HFFc6 (cell line): ENCODE measurements at regions not wholly inside any gene's neighbourhood (a gene's known extent, or its start where the extent isn't known, plus 50 kb on each side); places are given as distances from the start of the nearest gene placed in this dataset.

Source experiments
- DNase-seq: peaks from one replicate; pipeline ENCODE4 v3.0.0-alpha.2; 2018
- H3K27ac Mint-ChIP-seq: 2 replicates; pipeline ENCODE4 v1.8.0; 2020; ENCODE audit warnings: mild to moderate bottlenecking, mixed read lengths
- H3K27me3 Mint-ChIP-seq: 2 replicates; pipeline ENCODE4 v1.8.0; 2021; ENCODE audit warnings: mild to moderate bottlenecking, moderate library complexity, mixed read lengths; ENCODE audit not compliant: insufficient read depth
- H3K36me3 Mint-ChIP-seq: 2 replicates; pipeline ENCODE4 v1.8.0; 2021; ENCODE audit warnings: low read depth, mixed read lengths
- H3K4me1 Mint-ChIP-seq: 2 replicates; pipeline ENCODE4 v1.8.0; 2020; ENCODE audit warnings: low read depth, mixed read lengths
- H3K4me3 Mint-ChIP-seq: 2 replicates; pipeline ENCODE4 v1.8.0; 2020; ENCODE audit warnings: mild to moderate bottlenecking, moderate library complexity, mixed read lengths
- H3K9me3 Mint-ChIP-seq: 2 replicates; pipeline ENCODE4 v1.8.0; 2020; ENCODE audit warnings: mild to moderate bottlenecking, mixed read lengths
- CTCF ChIP-seq: fragments of 200-600 bp; sonication (generic); IDR thresholded peaks from 2 replicates; pipeline ENCODE4 v1.5.0; 2021; ENCODE audit warnings: antibody characterized with exemption, mild to moderate bottlenecking

- TF ChIP-seq CTCF, result no peak
- no peaks in the 10 kb centered on the region for H3K4me1 Mint-ChIP-seq
- H3K9me3 Mint-ChIP-seq, result peaks cover 29% of the 10 kb centered on the region
- H3K36me3 Mint-ChIP-seq, result no peaks in the 10 kb centered on the region
- no peak overlapping the region for H3K27ac Mint-ChIP-seq
- no peaks in the 10 kb centered on the region for H3K27me3 Mint-ChIP-seq
- no peak overlapping the region for H3K4me3 Mint-ChIP-seq
- no peak for DNase-seq
Observed at GRCh38 chr5:99331061-99331460, 402.3 kb upstream of the CHD1 start.

- Mint-ChIP-seq H3K27ac (no peak overlapping the region), H3K4me1 (no peaks in the 10 kb centered on the region), H3K36me3 (no peaks in the 10 kb centered on the region), H3K9me3 (peaks cover 38% of the 10 kb centered on the region), H3K4me3 (no peak overlapping the region), H3K27me3 (no peaks in the 10 kb centered on the region)
- DNase-seq, result no peak
- TF ChIP-seq CTCF, result no peak
Observed at GRCh38 chr5:99320436-99320835, 391.6 kb upstream of the CHD1 start.

- no peaks in the 10 kb centered on the region for H3K4me1 Mint-ChIP-seq
- H3K36me3 Mint-ChIP-seq, result no peaks in the 10 kb centered on the region
- no peak overlapping the region for H3K27ac Mint-ChIP-seq
- peaks cover 23% of the 10 kb centered on the region for H3K9me3 Mint-ChIP-seq
- no peak overlapping the region for H3K4me3 Mint-ChIP-seq
- no peak for TF ChIP-seq CTCF
- no peak for DNase-seq
- no peaks in the 10 kb centered on the region for H3K27me3 Mint-ChIP-seq
Observed at GRCh38 chr5:99317136-99317535, 388.3 kb upstream of the CHD1 start.

- no peak for DNase-seq
- H3K4me1 Mint-ChIP-seq, result no peaks in the 10 kb centered on the region
- no peaks in the 10 kb centered on the region for H3K27me3 Mint-ChIP-seq
- no peak for TF ChIP-seq CTCF
- H3K9me3 Mint-ChIP-seq, result peaks cover 26% of the 10 kb centered on the region
- no peaks in the 10 kb centered on the region for H3K36me3 Mint-ChIP-seq
- no peak overlapping the region for H3K27ac Mint-ChIP-seq
- no peak overlapping the region for H3K4me3 Mint-ChIP-seq
Observed at GRCh38 chr5:99316484-99316883, 387.7 kb upstream of the CHD1 start.

GRCh38 chr5:99315413-99316183 lies 386.8 kb upstream of the CHD1 start:
- H3K36me3 Mint-ChIP-seq, result no peaks in the 10 kb centered on the region
- H3K4me1 Mint-ChIP-seq, result no peaks in the 10 kb centered on the region
- H3K4me3 Mint-ChIP-seq, result no peak overlapping the region
- no peak for TF ChIP-seq CTCF
- H3K9me3 Mint-ChIP-seq, result peaks cover 26% of the 10 kb centered on the region
- no peaks in the 10 kb centered on the region for H3K27me3 Mint-ChIP-seq
- no peak for DNase-seq
- H3K27ac Mint-ChIP-seq, result no peak overlapping the region
